Skeletal muscle tissue (tissue), 3 donors: ENCODE measurements at regions not wholly inside any gene's neighbourhood (a gene's known extent, or its start where the extent isn't known, plus 50 kb on each side); places are given as distances from the start of the nearest gene placed in this dataset.
"Not testable (repeated sequence)": the region's sequence is repeated elsewhere in the genome, so short reads cannot be mapped to it uniquely, and the experiment has no call there.

Source experiments
- H3K27ac ChIP-seq: one replicate; pipeline ENCODE4 v1.7.0; 2013; ENCODE audit warnings: mild to moderate bottlenecking, low read depth, low read length, inconsistent platforms
- H3K27me3 ChIP-seq, 3 donors: one replicate each; pipeline ENCODE4 v1.7.0; 2013; ENCODE audit warnings: low read length in 3 of 3; ENCODE audit not compliant: control insufficient read depth in 3 of 3, insufficient read depth in 3 of 3
- H3K36me3 ChIP-seq, 3 donors: one replicate each; pipeline ENCODE4 v1.7.0; 2013; ENCODE audit warnings: low read length in 3 of 3; ENCODE audit not compliant: control insufficient read depth in 3 of 3, insufficient read depth in 3 of 3
- H3K4me1 ChIP-seq, 3 donors: one replicate each; pipeline ENCODE4 v1.7.0; 2013; ENCODE audit warnings: low read length in 3 of 3, mild to moderate bottlenecking in 3 of 3; ENCODE audit not compliant: control insufficient read depth in 3 of 3, insufficient read depth in 3 of 3
- H3K4me3 ChIP-seq, 3 donors: one replicate each; pipeline ENCODE4 v1.7.0; 2013; ENCODE audit warnings: low read length in 3 of 3
- H3K9ac ChIP-seq, 3 donors: one replicate each; pipeline ENCODE4 v1.7.0; 2013; ENCODE audit warnings: low read length in 3 of 3, mild to moderate bottlenecking in 3 of 3, moderate library complexity in 2 of 3, low read depth in 1 of 3
- H3K9me3 ChIP-seq, 3 donors: one replicate each; pipeline ENCODE4 v1.7.0; 2013; ENCODE audit warnings: low read length in 3 of 3; ENCODE audit not compliant: control insufficient read depth in 3 of 3
- donor health status: Osteomylitis.

DNA sequence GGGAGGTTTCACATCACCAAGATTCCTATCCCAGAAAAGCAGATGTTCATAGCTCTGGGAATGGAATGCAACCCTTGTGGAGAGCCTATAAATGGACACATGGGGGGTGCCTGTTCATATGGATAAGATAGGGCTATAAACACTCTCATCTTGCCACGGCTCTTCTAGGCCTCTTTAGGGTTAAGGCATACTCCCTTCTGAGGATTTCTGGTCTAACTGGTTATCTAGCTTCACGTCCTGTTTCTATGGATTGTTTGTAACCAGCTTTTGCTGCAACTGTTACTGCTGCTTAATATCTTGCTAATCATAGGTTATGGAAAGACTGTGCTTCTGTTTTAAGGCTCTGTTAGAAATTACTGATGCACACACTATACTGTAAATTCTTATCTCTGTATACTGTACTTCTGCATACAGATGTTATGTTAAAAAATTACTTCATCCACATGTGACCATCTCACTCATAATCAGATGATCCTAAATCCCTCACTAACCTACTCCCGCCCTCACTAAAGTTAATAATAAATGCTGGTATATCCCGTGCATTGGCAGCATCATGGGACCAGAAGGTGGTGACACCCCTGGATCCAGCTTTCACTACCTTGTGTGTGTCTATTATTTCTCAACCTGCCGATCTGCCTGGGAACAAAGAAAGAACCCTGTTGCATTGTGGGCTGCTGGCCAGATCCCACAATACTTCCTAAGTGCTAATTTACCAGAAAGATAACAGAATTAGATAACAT is 68.7 kb downstream of the PRKAB2 start:
- not testable (repeated sequence) for H3K9ac ChIP-seq, H3K27me3 ChIP-seq, H3K9me3 ChIP-seq, H3K4me3 ChIP-seq, H3K36me3 ChIP-seq, H3K27ac ChIP-seq, H3K4me1 ChIP-seq

DNA sequence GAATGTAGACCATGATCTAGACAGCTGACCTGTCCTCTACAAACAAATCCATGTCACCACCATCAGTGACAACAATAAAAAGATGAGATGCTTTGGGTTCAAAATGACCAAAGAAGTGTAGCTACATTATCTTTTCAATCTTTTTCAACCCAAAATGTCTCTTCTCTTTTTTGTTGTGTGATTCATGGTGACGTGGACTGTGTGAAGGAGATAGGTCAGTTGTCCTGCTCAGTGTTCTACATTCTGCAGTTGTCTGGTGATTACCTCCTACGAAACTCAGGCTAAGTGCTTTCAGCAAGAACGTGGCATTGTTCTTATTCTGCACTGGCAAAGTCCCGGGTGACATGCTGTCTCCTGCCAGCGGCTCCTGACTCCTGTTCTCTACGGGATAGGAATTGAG is 73.1 kb downstream of the PRKAB2 start:
- Histone ChIP-seq H3K4me1 (no peaks in the 10 kb centered on the region), H3K9ac (no peak overlapping the region), H3K4me3 (no peak overlapping the region), H3K9me3 (no peaks in the 10 kb centered on the region), H3K27ac (no peak overlapping the region), H3K27me3 (peaks cover 0 to 3% (median 0%) of the 10 kb centered on the region in 3 donors), H3K36me3 (no peaks in the 10 kb centered on the region)

DNA sequence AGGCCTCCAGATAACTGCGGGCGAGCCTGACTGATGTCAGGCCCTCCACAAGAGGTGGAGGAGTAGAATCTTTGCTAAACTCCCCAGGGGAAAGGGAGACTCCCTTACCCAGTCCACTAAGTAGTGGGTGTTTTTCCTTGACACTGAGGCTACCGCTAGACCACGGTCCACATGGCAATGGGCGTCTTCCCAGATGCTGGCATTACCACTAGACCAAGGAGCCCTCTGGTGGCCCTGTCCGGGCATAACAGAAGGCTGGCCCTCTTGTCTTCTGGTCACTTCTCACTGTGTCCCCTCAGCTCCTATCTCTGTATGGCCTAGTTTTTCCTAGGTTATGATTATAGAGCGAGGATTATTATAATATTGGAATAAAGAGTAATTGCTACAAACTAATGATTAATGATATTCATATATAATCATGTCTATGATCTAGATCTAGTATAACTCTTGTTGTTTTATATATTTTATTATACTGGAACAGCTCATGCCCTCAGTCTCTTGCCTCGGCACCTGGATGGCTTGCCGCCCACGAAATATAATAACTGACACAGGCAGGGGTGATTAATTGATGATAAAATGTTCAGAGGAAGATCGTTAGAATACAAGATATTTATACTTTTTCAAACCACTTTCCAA is 73.8 kb downstream of the PRKAB2 start:
- H3K36me3 ChIP-seq, H3K9me3 ChIP-seq, H3K4me3 ChIP-seq, H3K27me3 ChIP-seq, H3K9ac ChIP-seq, H3K4me1 ChIP-seq, H3K27ac ChIP-seq: not testable (repeated sequence)

DNA sequence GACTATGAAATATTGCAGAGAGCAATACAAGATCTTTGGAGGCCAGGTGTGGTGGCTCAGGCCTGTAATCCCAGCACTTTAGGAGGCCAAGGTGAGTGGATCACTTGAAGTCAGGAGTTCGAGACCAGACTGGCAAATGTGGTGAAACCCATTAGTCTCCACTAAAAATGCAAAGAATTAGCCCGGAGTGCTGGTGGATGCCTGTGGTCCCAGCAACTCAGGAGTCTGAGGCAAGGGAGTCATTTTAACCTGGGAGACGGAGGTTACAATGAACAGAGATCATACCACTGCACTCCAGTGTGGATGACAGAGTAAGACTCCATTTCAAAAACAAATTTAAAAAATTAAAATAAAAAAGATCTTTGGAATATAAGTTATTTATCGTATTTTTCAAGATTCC is 76.6 kb downstream of the PRKAB2 start:
- Histone ChIP-seq H3K4me3 (no peak overlapping the region), H3K9ac (no peak overlapping the region), H3K36me3 (no peaks in the 10 kb centered on the region), H3K27ac (no peak overlapping the region), H3K4me1 (no peaks in the 10 kb centered on the region), H3K27me3 (no peaks in the 10 kb centered on the region), H3K9me3 (no peaks in the 10 kb centered on the region)

DNA sequence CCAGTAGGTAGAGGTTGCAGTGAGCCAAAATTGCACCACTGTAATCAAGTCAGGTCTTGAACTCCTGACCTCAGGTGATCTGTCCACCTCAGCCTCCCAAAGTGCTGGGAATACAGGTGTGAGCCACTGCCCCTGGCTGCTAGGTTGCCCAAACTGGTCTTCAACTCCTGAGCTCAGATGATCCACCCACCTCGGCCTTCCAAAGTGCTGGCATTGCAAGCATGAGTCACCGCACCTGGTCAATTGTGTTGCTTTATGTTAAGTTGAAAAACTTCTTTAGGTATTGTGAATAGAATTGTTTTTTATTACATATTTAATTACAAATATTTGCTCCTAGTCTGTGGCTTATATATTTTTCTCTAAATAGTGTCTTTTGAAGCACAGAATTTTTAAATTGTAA is 80.5 kb downstream of the PRKAB2 start:
- H3K9me3 ChIP-seq: peaks cover 0 to 5% (median 0%) of the 10 kb centered on the region in 3 donors
- no peaks in the 10 kb centered on the region for H3K4me1 ChIP-seq
- peaks cover 0 to 4% (median 0%) of the 10 kb centered on the region in 3 donors for H3K27me3 ChIP-seq
- no peaks in the 10 kb centered on the region for H3K36me3 ChIP-seq
- no peak overlapping the region for H3K9ac ChIP-seq
- H3K27ac ChIP-seq: no peak overlapping the region
- H3K4me3 ChIP-seq: no peak overlapping the region

DNA sequence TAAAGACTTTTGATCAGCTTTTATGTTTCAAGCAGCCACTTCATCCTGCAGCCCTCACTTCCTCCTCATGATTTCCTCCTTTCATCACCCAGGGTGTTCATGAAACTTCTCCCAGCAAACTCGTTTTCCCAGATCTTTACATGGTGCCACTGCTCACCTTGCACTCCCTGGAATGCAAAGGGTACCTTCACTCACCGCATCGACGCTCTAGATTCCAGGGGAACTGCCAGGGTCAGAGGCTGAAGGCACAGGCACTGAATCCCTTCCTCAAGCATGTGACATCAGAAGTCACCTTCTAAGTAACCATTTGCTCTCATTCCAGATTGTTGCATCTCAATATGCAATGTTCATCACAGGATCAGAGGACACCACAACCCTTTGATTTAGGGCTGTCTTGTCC is 82.8 kb downstream of the PRKAB2 start:
- Histone ChIP-seq H3K4me1 (peaks cover 0 to 6% (median 5%) of the 10 kb centered on the region in 3 donors), H3K9ac (no peak overlapping the region), H3K27me3 (peaks cover 4 to 9% (median 4%) of the 10 kb centered on the region in 3 donors), H3K36me3 (no peaks in the 10 kb centered on the region), H3K4me3 (no peak overlapping the region), H3K27ac (no peak overlapping the region), H3K9me3 (peaks cover 0 to 5% (median 2%) of the 10 kb centered on the region in 3 donors)

DNA sequence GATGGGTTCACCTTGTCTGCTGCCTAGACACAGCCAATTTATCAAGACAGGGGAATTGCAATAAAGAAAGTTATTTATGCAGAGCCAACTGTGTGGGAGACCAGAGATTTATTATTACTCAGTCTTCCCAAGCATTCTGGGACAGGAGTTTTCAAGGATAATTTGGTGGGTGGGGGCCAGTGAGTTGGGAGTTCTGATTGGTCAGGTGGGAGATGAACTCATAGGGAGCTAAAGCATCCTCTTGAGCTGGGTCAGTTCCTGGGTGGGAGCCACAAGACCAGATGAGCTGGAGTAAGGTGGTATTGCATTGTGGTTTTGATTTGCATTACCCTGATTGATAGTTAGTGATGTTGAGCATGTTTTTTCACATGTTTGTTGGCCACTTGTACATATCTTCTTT is 86.1 kb downstream of the PRKAB2 start:
- Histone ChIP-seq H3K27ac (no peak overlapping the region), H3K4me3 (no peak overlapping the region), H3K9me3 (peaks cover 0 to 5% (median 2%) of the 10 kb centered on the region in 3 donors), H3K27me3 (peaks cover 17 to 23% (median 20%) of the 10 kb centered on the region in 3 donors), H3K36me3 (no peaks in the 10 kb centered on the region), H3K4me1 (peaks cover 4 to 11% (median 11%) of the 10 kb centered on the region in 3 donors), H3K9ac (no peak overlapping the region)

DNA sequence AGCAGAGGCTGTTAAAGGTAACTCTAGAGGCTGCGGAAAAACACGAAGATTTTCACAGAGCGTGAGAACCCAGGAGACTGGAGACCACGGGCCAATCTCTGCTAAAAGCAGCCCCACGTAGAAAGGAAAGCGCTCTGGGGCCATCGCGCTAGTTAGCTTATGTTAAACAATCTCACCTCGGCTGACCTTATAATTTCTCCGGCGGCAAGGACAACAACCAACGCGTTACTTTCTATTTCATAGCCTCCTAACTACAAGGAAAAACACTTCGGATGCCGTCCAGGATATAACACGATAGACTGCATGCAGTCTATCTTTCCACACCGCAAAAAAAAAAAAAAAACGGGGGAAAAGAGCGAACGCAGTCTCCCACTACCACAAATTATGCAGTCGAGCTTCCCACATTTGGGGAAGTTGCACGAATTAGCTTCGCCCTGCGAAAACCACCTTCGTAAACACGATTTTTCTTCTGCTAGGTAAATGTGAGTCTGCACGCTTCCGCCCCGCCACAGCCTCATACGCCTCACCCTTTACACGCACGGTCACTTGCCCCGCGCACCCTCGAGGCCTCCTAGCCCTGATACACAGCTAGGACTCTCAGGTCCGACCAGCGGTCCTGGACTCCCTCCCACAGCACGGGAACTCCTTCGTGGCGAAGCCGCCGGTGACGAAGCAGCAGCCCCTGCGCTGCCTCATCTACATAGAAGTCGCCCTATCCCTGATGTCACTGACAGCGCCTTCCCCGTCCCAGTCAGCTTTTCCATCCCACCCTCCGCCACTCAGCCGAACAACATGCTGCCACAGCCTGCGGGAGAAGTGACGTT is 87.8 kb downstream of the PRKAB2 start:
- Histone ChIP-seq H3K4me3 (peak overlapping the region; percentile 78 to 86 (median 80)), H3K9me3 (peaks cover 0 to 5% (median 2%) of the 10 kb centered on the region in 3 donors), H3K4me1 (peaks cover 11 to 22% (median 17%) of the 10 kb centered on the region in 3 donors), H3K36me3 (no peaks in the 10 kb centered on the region), H3K27me3 (peaks cover 33 to 38% (median 37%) of the 10 kb centered on the region in 3 donors), H3K27ac (peak overlapping the region; percentile 33), H3K9ac (peak overlapping the region; percentile 74 to 85 (median 84))

DNA sequence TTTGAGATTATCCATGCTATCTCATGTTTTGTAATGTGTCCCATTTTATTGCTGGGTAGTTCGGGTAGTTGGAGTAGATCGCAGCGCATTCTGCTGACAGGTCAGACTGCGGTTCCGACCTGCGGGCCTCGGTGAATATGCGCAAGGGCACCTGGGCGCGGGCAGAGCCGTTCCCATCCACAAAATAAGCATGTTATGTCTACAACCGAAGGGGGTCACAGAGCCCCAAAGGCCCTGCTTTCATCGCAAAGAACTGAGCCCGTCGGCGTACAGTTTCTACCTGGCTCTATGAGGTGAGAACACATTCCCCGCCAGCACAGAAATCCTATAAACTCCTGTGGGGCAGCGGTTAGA is 88.4 kb downstream of the PRKAB2 start:
- peak overlapping the region; percentile 74 to 85 (median 84) for H3K9ac ChIP-seq

More for the DNA sequence above, 88.4 kb downstream of the PRKAB2 start:
- peaks cover 12 to 27% (median 21%) of the 10 kb centered on the region in 3 donors for H3K4me1 ChIP-seq
- H3K9me3 ChIP-seq: peaks cover 0 to 5% (median 2%) of the 10 kb centered on the region in 3 donors
- no peaks in the 10 kb centered on the region for H3K36me3 ChIP-seq
- peak overlapping the region; percentile 78 to 86 (median 80) for H3K4me3 ChIP-seq
- H3K27ac ChIP-seq: no peak overlapping the region
- H3K27me3 ChIP-seq: peaks cover 36 to 44% (median 42%) of the 10 kb centered on the region in 3 donors
